GM23338 (cell line): ENCODE measurements at regions not wholly inside any gene's neighbourhood (a gene's known extent, or its start where the extent isn't known, plus 50 kb on each side); places are given as distances from the start of the nearest gene placed in this dataset.

Experiments
- EZH2 ChIP-seq: fragments of 200-600 bp; sonication (generic); IDR thresholded peaks from one replicate; pipeline ENCODE4 v1.8.0; 2017; ENCODE audit warnings: antibody characterized with exemption, mild to moderate bottlenecking, low read depth; ENCODE audit not compliant: unreplicated experiment
- EZH2phosphoT487 ChIP-seq: fragments of 200-600 bp; sonication (generic); IDR thresholded peaks from one replicate; pipeline ENCODE4 v1.8.1; 2018; ENCODE audit warnings: antibody characterized with exemption; ENCODE audit not compliant: unreplicated experiment
- POLR2AphosphoS5 ChIP-seq: IDR thresholded peaks from 2 replicates; pipeline ENCODE4 v1.6.1; 2016; ENCODE audit warnings: antibody characterized with exemption, low read depth
- TF ChIP-seq, protein P1 (sequence below), 2 experiments: fragments of 200-600 bp in 1 of 2; sonication (generic) in 1 of 2; conservative IDR thresholded peaks; 2 replicates each; pipeline versions ENCODE4 v1.5.1 to v1.6.1; 2016 to 2017; ENCODE audit warnings: antibody characterized with exemption in 2 of 2, low read depth in 2 of 2, mild to moderate bottlenecking in 2 of 2, moderate library complexity in 1 of 2

DNA sequence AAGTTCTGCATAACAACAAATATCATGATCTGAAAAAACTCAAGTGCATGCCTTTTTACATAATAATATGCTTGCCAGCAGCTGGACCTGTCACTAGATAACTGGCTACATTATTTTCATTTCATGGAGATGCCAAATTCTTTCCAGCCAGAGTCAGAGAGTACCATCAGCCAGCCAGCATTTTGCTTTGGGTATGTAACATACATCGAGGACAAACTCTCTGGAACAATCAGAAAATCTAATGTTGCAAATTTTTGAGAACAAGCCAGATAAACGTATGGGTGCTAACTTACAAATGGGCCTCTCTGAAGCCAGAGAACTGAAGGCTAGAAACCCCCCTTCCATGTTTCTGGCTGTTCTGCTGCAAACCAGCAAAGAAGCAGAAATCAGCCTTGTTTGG is 76.3 kb upstream of the BACE2 start:
- TF ChIP-seq, protein P1, sequence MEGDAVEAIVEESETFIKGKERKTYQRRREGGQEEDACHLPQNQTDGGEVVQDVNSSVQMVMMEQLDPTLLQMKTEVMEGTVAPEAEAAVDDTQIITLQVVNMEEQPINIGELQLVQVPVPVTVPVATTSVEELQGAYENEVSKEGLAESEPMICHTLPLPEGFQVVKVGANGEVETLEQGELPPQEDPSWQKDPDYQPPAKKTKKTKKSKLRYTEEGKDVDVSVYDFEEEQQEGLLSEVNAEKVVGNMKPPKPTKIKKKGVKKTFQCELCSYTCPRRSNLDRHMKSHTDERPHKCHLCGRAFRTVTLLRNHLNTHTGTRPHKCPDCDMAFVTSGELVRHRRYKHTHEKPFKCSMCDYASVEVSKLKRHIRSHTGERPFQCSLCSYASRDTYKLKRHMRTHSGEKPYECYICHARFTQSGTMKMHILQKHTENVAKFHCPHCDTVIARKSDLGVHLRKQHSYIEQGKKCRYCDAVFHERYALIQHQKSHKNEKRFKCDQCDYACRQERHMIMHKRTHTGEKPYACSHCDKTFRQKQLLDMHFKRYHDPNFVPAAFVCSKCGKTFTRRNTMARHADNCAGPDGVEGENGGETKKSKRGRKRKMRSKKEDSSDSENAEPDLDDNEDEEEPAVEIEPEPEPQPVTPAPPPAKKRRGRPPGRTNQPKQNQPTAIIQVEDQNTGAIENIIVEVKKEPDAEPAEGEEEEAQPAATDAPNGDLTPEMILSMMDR (conservative IDR thresholded peaks at IDR 0.05; ENCODE audit: low read depth in 2 of 2): no peak
- TF ChIP-seq EZH2 (no peak), POLR2AphosphoS5 (no peak), EZH2phosphoT487 (no peak)
